SK-N-MC (cell line): ENCODE measurements at regions not wholly inside any gene's neighbourhood (a gene's known extent, or its start where the extent isn't known, plus 50 kb on each side); places are given as distances from the start of the nearest gene placed in this dataset.

ENCODE experiments used
- EZH2 ChIP-seq: fragments of 200-600 bp; sonication (generic); IDR thresholded peaks from one replicate; pipeline ENCODE4 v1.6.1; 2017; ENCODE audit warnings: antibody characterized with exemption
- FOXP2 ChIP-seq: optimal IDR thresholded peaks from 2 replicates; pipeline ENCODE3; 2011; ENCODE audit warnings: mild to moderate bottlenecking, moderate library complexity; ENCODE audit not compliant: insufficient read depth; ENCODE audit errors: extremely low read length, control extremely low read depth
- POLR2AphosphoS5 ChIP-seq: IDR thresholded peaks from 2 replicates; pipeline ENCODE4 v1.6.1; 2012; ENCODE audit warnings: mild to moderate bottlenecking, low read depth, low read length, borderline replicate concordance

- no peak for TF ChIP-seq EZH2
- TF ChIP-seq POLR2AphosphoS5: no peak
- no peak for TF ChIP-seq FOXP2
Measured at GRCh38 chr1:87194271-87194774, 134.4 kb upstream of the LMO4 start.
